GM12878 (cell line): ENCODE measurements at regions not wholly inside any gene's neighbourhood (a gene's known extent, or its start where the extent isn't known, plus 50 kb on each side); places are given as distances from the start of the nearest gene placed in this dataset.

Source experiments
- ATAC-seq: fragments of 200-7000 bp; cut with Tn5 transposase; 3 replicates; pipeline ENCODE4 v1.9.1; 2020; ENCODE audit warnings: mild to moderate bottlenecking, moderate library complexity
- BruUV-seq: library from RNA; stranded (reverse); fragments of 400-500 nt; replicated peaks from 2 replicates; lab custom pipeline; 2021; lab: Mats Ljungman, UMichigan
- CTCF ChIA-PET: fragments of 300-600 bp; sonication (Branson Sonifier 250); formaldehyde crosslinking; extraction: SDS; loops from one replicate; lab custom pipeline; 2021; ENCODE audit warnings: inconsistent platforms; lab: Yijun Ruan, JAX
- POLR2A ChIA-PET: fragments of 350-600 bp; formaldehyde crosslinking; extraction: SDS; loops from one replicate; lab custom pipeline; 2021; ENCODE audit warnings: inconsistent platforms; lab: Charles Lee
- RAD21 ChIA-PET: fragments of 300-600 bp; sonication (Branson Sonifier 250); formaldehyde crosslinking; loops from one replicate; lab custom pipeline; 2023; ENCODE audit warnings: antibody characterized with exemption; ENCODE audit not compliant: unreplicated experiment; lab: Charles Lee
- SMC1A ChIA-PET: fragments of 300-600 bp; sonication (Branson Sonifier 250); formaldehyde crosslinking; loops from one replicate; lab custom pipeline; 2023; ENCODE audit not compliant: unreplicated experiment, uncharacterized antibody; lab: Charles Lee
- DNase-seq: peaks from one replicate; pipeline ENCODE4 v3.0.0-alpha.2; 2011; ENCODE audit warnings: low read depth, low spot score
- FAIRE-seq: peaks from 3 replicates; lab custom pipeline; 2011; peaks lifted over from hg19 to GRCh38; lab: Jason Lieb, UNC
- H2AFZ ChIP-seq: 2 replicates; pipeline ENCODE4 v1.6.0; 2011; ENCODE audit warnings: low read depth, low read length, control low read depth; ENCODE audit not compliant: control insufficient read depth
- H3K27ac ChIP-seq: 2 replicates; pipeline ENCODE4 v1.5.1; 2011; ENCODE audit warnings: control low read depth; ENCODE audit not compliant: control insufficient read depth, insufficient read depth
- H3K27me3 ChIP-seq, 2 experiments: replicated peaks in 1 of 2; 2 replicates each; pipeline versions ENCODE4 v1.6.0 to v1.6.1; 2011; ENCODE audit warnings: low read length in 1 of 2; ENCODE audit not compliant: control insufficient read depth in 2 of 2, insufficient read depth in 2 of 2
- H3K36me3 ChIP-seq, 2 experiments: 2 replicates each; pipeline ENCODE4 v1.5.1; 2011; ENCODE audit warnings: low read length in 1 of 2; ENCODE audit not compliant: control insufficient read depth in 2 of 2, insufficient read depth in 2 of 2
- H3K4me1 ChIP-seq: 2 replicates; pipeline ENCODE4 v1.6.1; 2011; ENCODE audit warnings: mild to moderate bottlenecking, low read length, moderate library complexity, mixed read lengths; ENCODE audit not compliant: control insufficient read depth, insufficient read depth
- H3K4me2 ChIP-seq: 2 replicates; pipeline ENCODE4 v1.6.0; 2011; ENCODE audit warnings: control low read depth; ENCODE audit not compliant: control insufficient read depth, insufficient read depth
- H3K4me3 ChIP-seq: fragments of 200-600 bp; sonication (generic); 2 replicates; pipeline ENCODE4 v1.5.1; 2016
- H3K79me2 ChIP-seq: 2 replicates; pipeline ENCODE4 v1.6.0; 2011; ENCODE audit warnings: low read length; ENCODE audit not compliant: control insufficient read depth, insufficient read depth
- H3K9ac ChIP-seq: 2 replicates; pipeline ENCODE4 v1.8.0; 2011; ENCODE audit warnings: low read length, control low read depth, mixed read lengths; ENCODE audit not compliant: control insufficient read depth, insufficient read depth
- H3K9me3 ChIP-seq: replicated peaks from 3 replicates; pipeline ENCODE4 v1.5.1; 2011; ENCODE audit warnings: mild to moderate bottlenecking, low read length; ENCODE audit not compliant: control insufficient read depth, insufficient read depth
- H4K20me1 ChIP-seq: 2 replicates; pipeline ENCODE4 v1.6.0; 2011; ENCODE audit not compliant: control insufficient read depth, insufficient read depth
- CEBPZ ChIP-seq: fragments of 150-350 bp; IDR thresholded peaks from 2 replicates; pipeline ENCODE4 v1.6.1; 2016; ENCODE audit warnings: low read depth, low read length
- CREB1 ChIP-seq: IDR thresholded peaks from 2 replicates; pipeline ENCODE4 v1.6.1; 2012; ENCODE audit warnings: low read depth, mild to moderate bottlenecking, inconsistent platforms
- EED ChIP-seq: sonication (generic); IDR thresholded peaks from 2 replicates; pipeline ENCODE4 v1.6.1; 2016; ENCODE audit warnings: antibody characterized with exemption, low read depth
- ESRRA ChIP-seq: IDR thresholded peaks from 2 replicates; pipeline ENCODE4 v1.6.1; 2012; ENCODE audit warnings: mild to moderate bottlenecking, low read length, improper control_type of control experiment
- HSF1 ChIP-seq: fragments of 150-350 bp; IDR thresholded peaks from 2 replicates; pipeline ENCODE4 v1.6.1; 2014; ENCODE audit warnings: mild to moderate bottlenecking, low read depth, low read length
- NR2C2 ChIP-seq: IDR thresholded peaks from 2 replicates; pipeline ENCODE4 v1.6.1; 2011; ENCODE audit warnings: borderline replicate concordance, low read depth; ENCODE audit not compliant: control insufficient read depth, insufficient read length
- WGBS: methylation state at CpG from one replicate; pipeline ENCODE4 v1.1.6; 2016; ENCODE audit warnings: low lambda C conversion rate; ENCODE audit not compliant: insufficient replicate concordance, insufficient coverage; ENCODE audit errors: missing lambda C conversion rate; 5-methylcytosine and 5-hydroxymethylcytosine counted together
- in situ Hi-C: fragments of 300-500 bp; cut with MboI; formaldehyde crosslinking; loops from 9 replicates; pipeline ENCODE4 v1.14.3; 2018; ENCODE audit warnings: mixed read lengths
- intact Hi-C: fragments of 100-400 bp; cut with micrococcal nuclease; formaldehyde crosslinking; loops from one replicate; pipeline ENCODE4 v1.14.2; 2022; ENCODE audit not compliant: unreplicated experiment
- TF ChIP-seq, protein P1 (sequence below): fragments of 450-650 bp; IDR thresholded peaks from 2 replicates; pipeline ENCODE4 v1.6.1; 2017; ENCODE audit warnings: borderline replicate concordance

- Histone ChIP-seq H3K27me3 (no peaks in the 10 kb centered on the region), H2AFZ (no peak overlapping the region), H3K79me2 (no peaks in the 10 kb centered on the region), H3K9ac (no peak overlapping the region), H3K4me3 (no peak overlapping the region), H3K9me3 (no peaks in the 10 kb centered on the region; the same call in 1 of the 3 replicates), H3K4me1 (no peaks in the 10 kb centered on the region), H3K27ac (no peak overlapping the region), H3K4me2 (no peak overlapping the region), H4K20me1 (no peaks in the 10 kb centered on the region), H3K36me3 (no peaks in the 10 kb centered on the region)
- TF ChIP-seq CREB1 (no peak), CEBPZ (no peak), EED (no peak), NR2C2 (no peak), HSF1 (no peak), ESRRA (no peak)
- TF ChIP-seq, protein P1, sequence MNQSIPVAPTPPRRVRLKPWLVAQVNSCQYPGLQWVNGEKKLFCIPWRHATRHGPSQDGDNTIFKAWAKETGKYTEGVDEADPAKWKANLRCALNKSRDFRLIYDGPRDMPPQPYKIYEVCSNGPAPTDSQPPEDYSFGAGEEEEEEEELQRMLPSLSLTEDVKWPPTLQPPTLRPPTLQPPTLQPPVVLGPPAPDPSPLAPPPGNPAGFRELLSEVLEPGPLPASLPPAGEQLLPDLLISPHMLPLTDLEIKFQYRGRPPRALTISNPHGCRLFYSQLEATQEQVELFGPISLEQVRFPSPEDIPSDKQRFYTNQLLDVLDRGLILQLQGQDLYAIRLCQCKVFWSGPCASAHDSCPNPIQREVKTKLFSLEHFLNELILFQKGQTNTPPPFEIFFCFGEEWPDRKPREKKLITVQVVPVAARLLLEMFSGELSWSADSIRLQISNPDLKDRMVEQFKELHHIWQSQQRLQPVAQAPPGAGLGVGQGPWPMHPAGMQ = no peak
- ChIA-PET CTCF (interaction anchor here (1.1 kb wide), 1 partner anchor 9 kb away, joined by 3 read pairs; no protein-coding TSS in a partner anchor), SMC1A (no interaction called here), POLR2A (no interaction called here), RAD21 (no interaction called here)
- ATAC-seq = no peak
- FAIRE-seq = no peak
- no TSS peak for BruUV-seq
- intact Hi-C loops = no loop called here
- WGBS = 36% methylated on average over 4 of the region's 4 CpGs
- in situ Hi-C loops = no loop called here
- DNase-seq = no peak
Measured at GRCh38 chr9:94204174-94204573, 54.9 kb upstream of the ZNF169 start.
